Motor neuron (in vitro differentiated cells): ENCODE measurements at regions not wholly inside any gene's neighbourhood (a gene's known extent, or its start where the extent isn't known, plus 50 kb on each side); places are given as distances from the start of the nearest gene placed in this dataset.

ENCODE experiments used
- ATAC-seq, 8 experiments: fragments of 200-7000 bp; cut with Tn5 transposase; replicated peaks in 6 of 8; 2 replicates each; pipeline ENCODE4 v1.8.0; 2021; ENCODE audit warnings: mild to moderate bottlenecking in 8 of 8, moderate library complexity in 8 of 8
- H3K27ac ChIP-seq, 2 donors: fragments of 250-450 bp; sonication (Bioruptor Pico); 2 replicates each; pipeline ENCODE4 v1.9.0; 2021; ENCODE audit warnings: antibody characterized with exemption in 2 of 2, mild to moderate bottlenecking in 2 of 2, moderate library complexity in 1 of 2
- H3K4me1 ChIP-seq, 2 donors: fragments of 250-450 bp; sonication (Bioruptor Pico); replicated peaks in 1 of 2; 2 replicates each; pipeline ENCODE4 v1.6.1; 2021; ENCODE audit warnings: antibody characterized with exemption in 2 of 2, mild to moderate bottlenecking in 2 of 2, moderate library complexity in 1 of 2
- H3K4me3 ChIP-seq, 5 donors: fragments of 250-450 bp; sonication (Bioruptor Pico); 2 replicates each; pipeline ENCODE4 v1.9.0; 2021; ENCODE audit warnings: antibody characterized with exemption in 5 of 5, mild to moderate bottlenecking in 5 of 5, moderate library complexity in 4 of 5
- WGBS, 10 experiments: fragments of 450-650 bp; shearing (Covaris generic); methylation state at CpG; one replicate each; pipeline ENCODE4 v1.0.0; 2022; 5-methylcytosine and 5-hydroxymethylcytosine counted together
- in situ Hi-C, 9 experiments: fragments of 400-800 bp; cut with MboI; loops; one replicate each; pipeline ENCODE4 v1.15.0; 2021; ENCODE audit warnings: low sequenced_read_pairs in 9 of 9, low pct_unique_long_range_greater_than_20kb in 2 of 9; ENCODE audit not compliant: unreplicated experiment in 9 of 9

DNA sequence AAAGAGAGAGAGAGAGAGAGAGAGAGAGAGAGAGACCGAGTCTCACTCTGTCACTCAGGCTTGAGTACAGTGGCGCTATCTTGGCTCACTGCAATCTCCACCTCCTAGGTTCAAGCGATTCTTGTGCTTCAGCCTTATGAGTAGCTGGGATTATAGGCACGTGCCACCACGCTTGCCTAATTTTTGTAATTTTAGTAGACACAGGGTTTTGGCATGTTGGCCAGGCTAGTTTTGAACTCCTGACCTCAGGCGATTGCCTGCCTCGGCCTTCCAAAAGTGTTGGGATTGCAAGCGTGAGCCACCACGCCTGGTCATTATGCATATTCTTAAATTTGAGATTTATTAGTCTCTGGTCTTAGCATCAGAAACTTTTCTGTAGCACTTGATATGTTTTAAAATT is 317.9 kb upstream of the ATP2B1 start:
- H3K4me1 ChIP-seq = peaks cover 11 to 20% of the 10 kb centered on the region in 2 donors
- 62 to 100% (median 92%) methylated on average over 2 to 9 of the region's 9 CpGs; no CpG with 5 or more reads in 2 of the 10 experiments for WGBS, 10 experiments
- no peak overlapping the region for H3K4me3 ChIP-seq
- in situ Hi-C loops = no loop called here
- ATAC-seq = no peak
- no peak overlapping the region for H3K27ac ChIP-seq

DNA sequence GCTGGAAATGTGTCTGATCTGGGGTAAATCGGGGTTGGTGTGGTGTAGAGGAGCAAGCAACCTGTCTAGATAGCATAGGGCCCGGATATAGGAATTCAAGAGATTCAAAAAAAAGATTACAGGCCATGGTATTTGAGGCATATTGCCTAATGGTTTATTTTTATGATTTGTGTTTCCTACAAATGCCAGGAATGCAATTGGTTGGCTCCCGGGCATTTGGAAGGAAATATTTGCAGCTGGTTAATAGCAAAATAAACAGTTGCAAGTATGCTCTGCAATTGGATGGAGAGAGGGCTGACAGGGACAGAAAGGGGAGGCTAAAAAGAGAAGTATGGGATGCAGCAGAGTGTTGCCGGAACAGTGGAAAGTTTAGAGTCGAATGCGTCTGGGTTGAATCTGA is 315.6 kb upstream of the ATP2B1 start:
- Histone ChIP-seq H3K4me3 (no peak overlapping the region), H3K4me1 (peaks cover 11 to 15% of the 10 kb centered on the region in 2 donors), H3K27ac (no peak overlapping the region)
- WGBS, 10 experiments = 33 to 97% (median 84%) methylated on average over 1 to 6 of the region's 6 CpGs
- ATAC-seq = peak in 1 of 8 experiments; percentile 72
- in situ Hi-C loops = no loop called here

GRCh38 chr12:90023207-90023900 is 314.7 kb upstream of the ATP2B1 start:
- peaks cover 5 to 6% of the 10 kb centered on the region in 2 donors for H3K4me1 ChIP-seq
- peak in 3 of 8 experiments; percentile 6 to 46 (median 40) for ATAC-seq

GRCh38 chr12:90021795-90022440 is 313.3 kb upstream of the ATP2B1 start:
- H3K27ac ChIP-seq = no peak overlapping the region
- no peaks in the 10 kb centered on the region for H3K4me1 ChIP-seq
- in situ Hi-C loops = no loop called here
- 71 to 100% (median 86%) methylated on average over 1 to 2 of the region's 2 CpGs; no CpG with 5 or more reads in 1 of the 10 experiments for WGBS, 10 experiments
- ATAC-seq = no peak
- H3K4me3 ChIP-seq = no peak overlapping the region

More at GRCh38 chr12:90023207-90023900, 314.7 kb upstream of the ATP2B1 start:
- 0 to 100% (median 86%) methylated on average over 1 of the region's 1 CpG; no CpG with 5 or more reads in 3 of the 10 experiments for WGBS, 10 experiments
- Histone ChIP-seq H3K4me3 (no peak overlapping the region), H3K27ac (no peak overlapping the region)
- in situ Hi-C loops = no loop called here

DNA sequence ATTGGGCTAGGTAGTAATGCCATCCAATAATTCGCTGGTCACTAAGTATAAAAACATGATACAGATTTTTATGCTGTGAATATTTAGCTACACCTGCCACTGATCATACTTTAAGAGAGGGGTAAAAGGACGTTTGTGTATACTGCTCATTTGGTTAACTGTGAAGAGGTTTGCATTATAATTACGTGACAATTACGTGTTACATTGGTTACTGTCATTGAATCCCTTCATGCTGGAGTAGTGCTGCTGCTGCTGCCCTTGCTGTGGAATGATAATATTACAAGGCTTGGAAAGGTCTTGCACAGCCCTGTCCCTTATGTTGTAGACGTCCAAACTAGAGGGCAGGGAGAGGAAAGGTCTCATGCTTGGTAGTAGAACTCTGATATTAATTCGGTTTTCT is 312.2 kb upstream of the ATP2B1 start:
- 67 to 90% (median 81%) methylated on average over 2 to 5 of the region's 6 CpGs; no CpG with 5 or more reads in 1 of the 10 experiments for WGBS, 10 experiments
- H3K27ac ChIP-seq = no peak overlapping the region
- H3K4me3 ChIP-seq = no peak overlapping the region
- ATAC-seq = no peak
- no peaks in the 10 kb centered on the region for H3K4me1 ChIP-seq
- in situ Hi-C loops = no loop called here

- in situ Hi-C loops = no loop called here
- no peak for ATAC-seq
- H3K4me1 ChIP-seq = no peaks in the 10 kb centered on the region
- no peak overlapping the region for H3K27ac ChIP-seq
- 31 to 100% (median 71%) methylated on average over 1 to 2 of the region's 2 CpGs; no CpG with 5 or more reads in 1 of the 10 experiments for WGBS, 10 experiments
- no peak overlapping the region for H3K4me3 ChIP-seq
Observed at GRCh38 chr12:90020436-90020835, 311.8 kb upstream of the ATP2B1 start.

DNA sequence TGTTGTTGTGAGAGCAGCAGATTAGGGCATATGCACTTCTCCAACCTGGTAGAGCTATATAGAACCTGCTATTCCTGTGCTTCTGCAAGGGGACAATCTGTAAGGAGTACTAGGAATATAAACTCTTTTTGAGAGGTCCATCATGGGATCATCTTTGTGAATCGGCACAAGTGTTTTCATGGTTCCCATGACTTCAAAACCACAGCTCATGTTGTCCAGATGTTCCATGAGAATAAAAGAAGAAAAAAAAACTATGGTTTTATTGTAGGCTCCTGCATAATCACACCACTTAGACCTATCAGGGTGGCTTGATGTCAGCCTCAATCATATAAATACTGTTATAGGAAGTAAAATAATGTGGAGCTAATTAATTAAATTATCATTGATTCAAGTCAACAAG is 311.4 kb upstream of the ATP2B1 start:
- H3K4me1 ChIP-seq = no peaks in the 10 kb centered on the region
- ATAC-seq = peak in 2 of 8 experiments; percentile 58 to 67
- 0 to 100% (median 60%) methylated on average over 1 of the region's 1 CpG; no CpG with 5 or more reads in 6 of the 10 experiments for WGBS, 10 experiments
- in situ Hi-C loops = no loop called here
- no peak overlapping the region for H3K4me3 ChIP-seq
- H3K27ac ChIP-seq = no peak overlapping the region

GRCh38 chr12:90017316-90017715 is 308.7 kb upstream of the ATP2B1 start:
- 34 to 100% (median 88%) methylated on average over 1 to 2 of the region's 2 CpGs for WGBS, 10 experiments
- Histone ChIP-seq H3K4me1 (no peaks in the 10 kb centered on the region), H3K27ac (no peak overlapping the region), H3K4me3 (no peak overlapping the region)
- in situ Hi-C loops = no loop called here
- ATAC-seq = no peak

DNA sequence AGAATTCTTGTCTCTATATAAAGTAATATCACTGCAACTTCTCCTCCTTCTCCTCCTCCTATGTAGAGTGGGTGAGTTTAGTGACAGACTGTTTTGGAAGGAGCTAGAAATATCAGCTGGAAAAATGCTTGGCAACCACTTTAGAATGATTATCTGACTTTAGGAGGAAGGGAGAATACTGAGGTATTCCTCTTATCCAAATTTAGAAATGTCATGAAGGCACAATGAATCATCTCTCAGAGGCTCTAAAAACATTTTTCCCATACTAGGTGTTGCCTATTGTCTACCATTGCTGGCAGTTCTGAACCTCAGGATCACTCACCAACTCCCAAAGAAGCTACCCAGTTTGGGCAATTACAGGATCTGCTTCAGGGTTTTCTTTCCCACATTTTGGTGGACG is 306.6 kb upstream of the ATP2B1 start:
- no peak for ATAC-seq
- Histone ChIP-seq H3K4me3 (no peak overlapping the region), H3K27ac (no peak overlapping the region), H3K4me1 (no peaks in the 10 kb centered on the region)
- WGBS, 10 experiments = 60 to 83% (median 80%) methylated on average over 1 of the region's 1 CpG; no CpG with 5 or more reads in 7 of the 10 experiments
- in situ Hi-C loops = no loop called here

DNA sequence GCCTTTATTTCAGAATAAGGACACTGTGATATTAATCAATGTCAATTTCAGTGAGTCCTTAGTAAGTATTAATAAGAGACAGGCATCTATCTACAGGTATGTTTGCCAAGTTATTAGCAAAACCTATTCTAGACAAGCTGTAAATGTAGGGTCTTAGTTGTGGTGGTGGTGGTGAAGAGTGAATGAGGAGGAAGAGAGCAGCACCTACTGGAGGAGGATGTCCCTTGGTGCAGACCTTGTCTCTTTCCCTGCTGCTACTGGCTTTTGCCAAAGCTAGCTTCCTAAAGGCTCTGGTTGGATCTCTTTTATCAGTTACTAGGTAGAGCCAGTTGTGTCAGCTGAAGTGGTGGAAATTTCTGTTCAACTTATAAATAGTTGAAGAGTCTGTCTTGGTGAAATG is 304.8 kb upstream of the ATP2B1 start:
- peak in 1 of 8 experiments; percentile 50 for ATAC-seq
- in situ Hi-C loops = no loop called here

DNA sequence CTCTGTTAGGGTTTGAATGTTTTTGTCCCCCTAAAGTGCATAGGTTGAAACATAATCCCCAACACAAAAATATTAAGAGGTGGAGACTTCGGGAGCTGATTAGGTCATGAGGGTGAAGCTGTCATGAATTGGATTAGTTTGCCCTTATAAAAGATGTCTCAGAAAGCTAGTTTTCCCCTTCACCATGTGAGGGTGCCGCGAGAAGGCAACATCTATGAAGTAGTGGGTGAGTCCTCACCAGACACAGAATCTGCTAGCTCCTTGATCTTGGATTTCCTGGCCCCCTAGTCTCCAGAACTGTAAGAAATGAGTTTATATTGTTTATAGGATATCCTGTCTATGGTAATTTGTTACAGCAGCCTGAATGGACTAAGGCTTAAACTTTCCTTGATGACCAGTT is 301.5 kb upstream of the ATP2B1 start:
- Histone ChIP-seq H3K4me1 (peaks cover 0 to 3% of the 10 kb centered on the region in 2 donors), H3K4me3 (no peak overlapping the region), H3K27ac (no peak overlapping the region)
- in situ Hi-C loops = no loop called here
- ATAC-seq = peak in 2 of 8 experiments; percentile 46 to 51
- WGBS, 10 experiments = 44 to 100% (median 86%) methylated on average over 1 to 3 of the region's 3 CpGs; no CpG with 5 or more reads in 5 of the 10 experiments

More for the DNA sequence above, 304.8 kb upstream of the ATP2B1 start:
- Histone ChIP-seq H3K4me1 (no peaks in the 10 kb centered on the region), H3K4me3 (no peak overlapping the region), H3K27ac (no peak overlapping the region)

DNA sequence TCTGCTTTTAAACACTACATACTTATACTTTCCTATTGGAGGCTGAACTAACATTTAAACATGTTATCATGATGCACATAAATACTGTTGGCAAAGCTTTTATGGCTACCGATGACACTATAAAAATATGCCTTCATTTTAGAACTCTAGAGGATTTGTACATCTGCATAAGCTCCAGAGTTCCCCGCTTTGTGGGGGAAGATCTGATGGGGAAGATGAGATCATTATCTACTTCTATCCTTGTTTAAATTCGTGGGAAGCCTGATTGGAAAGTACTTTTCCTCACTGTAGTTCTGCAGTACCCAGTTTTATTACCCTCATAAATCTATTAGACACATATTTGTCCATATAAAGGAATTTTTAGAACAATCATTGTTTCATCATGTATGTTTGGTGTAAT is 299.6 kb upstream of the ATP2B1 start:
- no peak overlapping the region for H3K27ac ChIP-seq
- 19 to 100% (median 82%) methylated on average over 2 to 3 of the region's 3 CpGs; no CpG with 5 or more reads in 3 of the 10 experiments for WGBS, 10 experiments
- in situ Hi-C loops = no loop called here
- peak in 1 of 8 experiments; percentile 14 for ATAC-seq
- peaks cover 0 to 3% of the 10 kb centered on the region in 2 donors for H3K4me1 ChIP-seq
- no peak overlapping the region for H3K4me3 ChIP-seq

DNA sequence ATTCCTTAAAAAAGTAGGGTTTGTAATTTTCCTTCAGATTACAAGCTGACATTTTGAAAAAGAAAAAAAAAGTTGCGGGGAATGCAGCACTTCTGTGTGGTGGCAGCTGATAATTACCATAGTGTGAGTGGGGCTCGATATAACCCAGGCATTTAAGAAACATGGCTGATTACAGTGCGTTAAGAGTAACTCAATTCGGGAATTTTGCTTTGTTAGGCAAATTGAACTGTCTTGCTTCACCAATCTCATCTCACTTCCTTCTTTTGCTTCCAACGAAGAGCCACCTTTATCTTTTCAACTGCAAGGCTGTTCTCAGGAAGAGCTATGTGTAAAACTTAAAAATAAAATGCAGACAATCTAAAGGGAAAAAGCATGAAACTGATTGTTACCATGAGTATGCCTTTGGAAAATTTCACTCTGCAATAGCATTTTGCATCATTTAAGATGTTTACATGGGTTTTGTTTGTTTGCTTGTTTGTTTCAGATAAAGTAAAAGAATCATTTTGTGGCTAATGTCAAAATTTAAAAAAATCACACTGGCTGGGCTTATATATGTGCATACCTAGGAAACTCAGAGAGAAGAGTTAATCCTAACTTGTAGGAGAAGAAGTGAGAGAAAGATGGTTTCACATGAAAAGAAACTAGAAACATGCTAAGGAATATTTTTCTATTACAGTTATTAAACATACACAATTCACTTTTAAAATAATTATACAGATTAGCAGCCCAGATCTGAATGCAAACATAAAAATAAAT is 295.9 kb upstream of the ATP2B1 start:
- WGBS, 10 experiments = 10 to 100% (median 52%) methylated on average over 1 to 5 of the region's 5 CpGs; no CpG with 5 or more reads in 1 of the 10 experiments
- ATAC-seq = no peak

More for the DNA sequence above, 295.9 kb upstream of the ATP2B1 start:
- H3K4me1 ChIP-seq = peaks cover 0 to 3% of the 10 kb centered on the region in 2 donors
- no peak overlapping the region for H3K27ac ChIP-seq
- H3K4me3 ChIP-seq = no peak overlapping the region
- in situ Hi-C loops = no loop called here
